ENCODE measurements at regions not wholly inside any gene's neighbourhood (a gene's known extent, or its start where the extent isn't known, plus 50 kb on each side); places are given as distances from the start of the nearest gene placed in this dataset.

DNA sequence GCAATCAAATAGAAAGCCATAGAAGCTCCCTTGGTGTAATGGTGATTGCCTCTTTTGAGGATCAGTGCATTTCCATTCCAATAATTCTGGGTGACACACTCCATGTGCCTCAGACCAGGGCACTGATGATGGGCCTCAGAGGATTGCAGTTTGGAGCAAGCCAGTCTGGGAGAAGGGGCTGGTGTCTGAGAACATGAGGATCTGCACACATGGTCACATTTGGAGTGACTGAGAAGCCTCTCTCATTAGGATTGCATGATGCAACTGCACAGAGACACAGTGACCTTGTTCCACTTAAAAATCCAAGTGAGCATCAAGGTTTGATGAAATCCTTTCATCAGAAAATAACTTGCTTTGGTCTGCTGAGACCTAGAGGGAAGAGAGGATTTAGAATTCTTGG lies 216.4 kb downstream of the ANKRD30B start:
- Histone ChIP-seq H2BK20ac (ENCODE audit: low read depth, low read length) (no peak overlapping the region), H4K91ac (ENCODE audit: insufficient read depth, low read depth, low read length) (no peak overlapping the region), H3K4me1 (ENCODE audit: control insufficient read depth, insufficient read depth, low read length) (no peaks in the 10 kb centered on the region), H3K9me1 (ENCODE audit: insufficient read depth, low read length) (no peaks in the 10 kb centered on the region), H3K4me3 (ENCODE audit: insufficient read depth, low read depth, low read length) (no peak overlapping the region), H3K79me1 (ENCODE audit: low read depth in 1 of 2, low read length in 2 of 2) (no peaks in the 10 kb centered on the region), H3K4ac (ENCODE audit: low read depth, low read length) (no peak overlapping the region), H4K5ac (ENCODE audit: low read depth, low read length) (no peak overlapping the region), H3K14ac (replicated peaks; ENCODE audit: low read depth, low read length) (no peak overlapping the region), H2AK5ac (ENCODE audit: low read depth, low read length) (no peak overlapping the region), H3K23ac (ENCODE audit: low read depth, low read length) (no peak overlapping the region), H4K8ac (ENCODE audit: low read depth in 2 of 2, low read length in 2 of 2) (no peak overlapping the region), H2BK15ac (ENCODE audit: low read depth, low read length) (no peak overlapping the region), H3K18ac (ENCODE audit: low read depth, low read length) (no peak overlapping the region), H3K9me3 (ENCODE audit: control insufficient read depth, insufficient read depth, low read length) (peaks cover 33% of the 10 kb centered on the region), H2BK120ac (ENCODE audit: low read depth, low read length) (no peak overlapping the region), H2BK5ac (ENCODE audit: low read depth, low read length, poor library complexity, severe bottlenecking) (no peak overlapping the region), H3K27ac (ENCODE audit: insufficient read depth, low read length) (no peak overlapping the region), H3K56ac (ENCODE audit: extremely low read depth, insufficient read depth, low read length) (no peak overlapping the region), H3K36me3 (ENCODE audit: control insufficient read depth, insufficient read depth, low read length) (no peaks in the 10 kb centered on the region), H3K4me2 (ENCODE audit: low read depth, low read length) (no peak overlapping the region), H2AK9ac (replicated peaks; ENCODE audit: low read depth, low read length, poor library complexity) (no peak overlapping the region), H3K27me3 (ENCODE audit: control insufficient read depth, insufficient read depth, low read length) (no peaks in the 10 kb centered on the region), H2AFZ (replicated peaks; ENCODE audit: low read length, poor library complexity) (no peak overlapping the region), H3K9ac (ENCODE audit: low read depth, low read length) (no peak overlapping the region), H4K20me1 (ENCODE audit: insufficient read depth, low read length) (no peaks in the 10 kb centered on the region)
- TF ChIP-seq RAD21 (IDR thresholded peaks at IDR 0.05; ENCODE audit: low read length): no peak
- no peak for TF ChIP-seq CHD1 (IDR thresholded peaks at IDR 0.05; ENCODE audit: low read depth, low read length)
- no peak for TF ChIP-seq POLR2A (IDR thresholded peaks at IDR 0.05; ENCODE audit: low read depth, low read length)
- no peak for TF ChIP-seq ELK1 (IDR thresholded peaks at IDR 0.05; ENCODE audit: borderline replicate concordance, low read depth, low read length)
- no peak for TF ChIP-seq RCOR1 (IDR thresholded peaks at IDR 0.05; ENCODE audit: insufficient replicate concordance, low read length)
- no peak for TF ChIP-seq RFX5 (IDR thresholded peaks at IDR 0.05; ENCODE audit: low read depth, low read length)
- no peak for TF ChIP-seq SMC3 (IDR thresholded peaks at IDR 0.05; ENCODE audit: low read depth, low read length)
- no peak for TF ChIP-seq NFE2L2 (IDR thresholded peaks at IDR 0.05; ENCODE audit: low read depth, low read length)
- no peak for TF ChIP-seq BHLHE40 (IDR thresholded peaks at IDR 0.05; ENCODE audit: low read depth, low read length)
- no peak for TF ChIP-seq CEBPB (IDR thresholded peaks at IDR 0.05; ENCODE audit: low read depth, low read length)
- TF ChIP-seq MAZ (IDR thresholded peaks at IDR 0.05; ENCODE audit: borderline replicate concordance, low read depth, low read length): no peak
- TF ChIP-seq MXI1 (IDR thresholded peaks at IDR 0.05; ENCODE audit: borderline replicate concordance, low read depth, low read length): no peak
- TF ChIP-seq FOS (IDR thresholded peaks at IDR 0.05; ENCODE audit: low read depth, low read length): no peak
- TF ChIP-seq MAFK (IDR thresholded peaks at IDR 0.05; ENCODE audit: low read depth, low read length): no peak
- TF ChIP-seq CTCF (conservative IDR thresholded peaks at IDR 0.05; ENCODE audit: low read depth, low read length): no peak
- no peak for TF ChIP-seq USF2 (IDR thresholded peaks at IDR 0.05; ENCODE audit: low read depth, low read length)
- DNase-seq: no peak
- BruUV-seq (replicated peaks): no TSS peak
- intact Hi-C loops (cut with micrococcal nuclease) (no loop called here), in situ Hi-C loops (cut with MboI; ENCODE audit: low sequenced_read_pairs) (no loop called here), dilution Hi-C loops (cut with HindIII; ENCODE audit: low sequenced_read_pairs, unreplicated experiment) (no loop called here)
- ATAC-seq (ENCODE audit: low read depth): no peak
- ChIA-PET POLR2A (ENCODE audit: unreplicated experiment) (no interaction called here), CTCF (no interaction called here)
